Heart right ventricle (tissue), 16 donors: ENCODE measurements at regions not wholly inside any gene's neighbourhood (a gene's known extent, or its start where the extent isn't known, plus 50 kb on each side); places are given as distances from the start of the nearest gene placed in this dataset.

Experiments
- ATAC-seq, 8 donors: fragments of 200-7000 bp; cut with Tn5 transposase; one replicate each; pipeline ENCODE4 v1.9.1; 2020; ENCODE audit warnings: mild to moderate bottlenecking in 8 of 8, moderate library complexity in 8 of 8, moderate number of reproducible peaks in 1 of 8
- DNase-seq, 2 donors: peaks; one replicate each; pipeline ENCODE4 v3.0.0-alpha.2; 2020
- H3K27ac ChIP-seq, 10 donors: fragments of 200-600 bp; sonication (generic) in 2 of 10; one replicate each; pipeline versions ENCODE4 v1.5.0 to v1.8.0; 2020 to 2022; ENCODE audit warnings: mild to moderate bottlenecking in 3 of 10
- H3K27me3 ChIP-seq, 7 donors: fragments of 200-600 bp; one replicate each; pipeline ENCODE4 v1.8.0; 2021 to 2022; ENCODE audit warnings: mild to moderate bottlenecking in 2 of 7
- H3K36me3 ChIP-seq, 9 donors: fragments of 200-600 bp; sonication (generic) in 1 of 9; one replicate each; pipeline versions ENCODE4 v1.5.0 to v1.8.0; 2020 to 2022; ENCODE audit warnings: mild to moderate bottlenecking in 2 of 9
- H3K4me1 ChIP-seq, 9 donors: fragments of 200-600 bp; sonication (generic) in 1 of 9; one replicate each; pipeline versions ENCODE4 v1.5.0 to v1.8.0; 2020 to 2022; ENCODE audit warnings: mild to moderate bottlenecking in 4 of 9
- H3K4me3 ChIP-seq, 10 donors: fragments of 200-600 bp; sonication (generic) in 2 of 10; one replicate each; pipeline versions ENCODE4 v1.5.0 to v1.8.0; 2020 to 2022; ENCODE audit warnings: mild to moderate bottlenecking in 7 of 10, moderate library complexity in 2 of 10
- H3K9me3 ChIP-seq, 11 donors: fragments of 200-600 bp in 10 of 11; sonication (generic) in 2 of 11; one replicate each; pipeline versions ENCODE4 v1.5.0 to v1.8.0; 2013 to 2022; ENCODE audit warnings: mild to moderate bottlenecking in 2 of 11, control low read depth in 1 of 11, moderate library complexity in 1 of 11
- CTCF ChIP-seq, 9 donors: fragments of 200-600 bp; sonication (generic) in 2 of 9; IDR thresholded peaks; one replicate each; pipeline versions ENCODE4 v1.5.0 to v1.8.0; 2021 to 2022; ENCODE audit warnings: antibody characterized with exemption in 9 of 9, mild to moderate bottlenecking in 5 of 9, moderate library complexity in 1 of 9
- WGBS, 2 donors: extraction: QIAGEN DNeasy Blood & Tissue Kit; methylation state at CpG; one replicate each; pipeline ENCODE4 v1.1.7; 2013; ENCODE audit warnings: inconsistent platforms in 1 of 2; 5-methylcytosine and 5-hydroxymethylcytosine counted together
- intact Hi-C, 10 donors: fragments of 100-400 bp; cut with DNase I; formaldehyde crosslinking; loops; one replicate each; pipeline versions ENCODE4 v1.11.1 to v1.14.2; 2022
- donor health status: Arrhythmogenic right ventricular cardiomyopathy.
- donor health status: ischemic (EF 13 %, LVEDD 7.1; RV severe dilation, severe dysfunction).
- donor health status: healthy with polysubstance abuse.
- donor health status: DM: no; HTN: yes; CAD: no.
- donor health status: DM: no; HTN: no; CAD: no.
- donor health status: ischemic (EF 25% LVEDD 6.9; RV normal size, moderate dysfunction).
- donor health status: ischemic (EF 25% LVEDD 5.7; RV mildly dilated, moderate dysfunction).
- donor health status: healthy.
- donor health status: DM: yes; HTN: yes; CAD: no.
- donor health status: Ischemic cardiomyopathy.
- donor health status: ischemic (EF 35%, LVEDD 5.7; RV mildly dilated, moderate dysfunction).
- donor health status: nonischemic (EF 11% LVEDD 7.7; RV severe dilation, severe dysfunction).
- donor health status: DM: yes; HTN: yes; CAD: no.
- donor health status: PGD.
- donor health status: ischemic (EF 29% LVEDD 5.4; RV normal size, mild dysfunction).
- donor health status: nonischemic (EF 23%, LVEDD 6.1; RV moderate dilation, normal function).

- H3K27ac ChIP-seq, result no peak overlapping the region
- intact Hi-C loops, result no loop called here
- H3K36me3 ChIP-seq, result no peaks in the 10 kb centered on the region
- H3K4me1 ChIP-seq, result no peaks in the 10 kb centered on the region
- peaks cover 0 to 25% (median 5%) of the 10 kb centered on the region in 11 donors for H3K9me3 ChIP-seq
- ATAC-seq (no peak), DNase-seq (no peak)
- no peak for TF ChIP-seq CTCF (IDR thresholded peaks at IDR 0.05)
- WGBS, 2 donors, result 45 to 47% methylated on average over 4 of the region's 4 CpGs
- H3K4me3 ChIP-seq, result no peak overlapping the region
- H3K27me3 ChIP-seq, result no peaks in the 10 kb centered on the region
These were observed 120.0 kb upstream of the SCN7A start for GRCh38 chr2:166614029-166614428.

GRCh38 chr2:166613226-166613625 is 119.2 kb upstream of the SCN7A start:
- 94 to 95% methylated on average over 1 of the region's 1 CpG for WGBS, 2 donors
- intact Hi-C loops, result no loop called here
- Histone ChIP-seq H3K36me3 (no peaks in the 10 kb centered on the region), H3K4me1 (no peaks in the 10 kb centered on the region), H3K9me3 (peaks cover 0 to 25% (median 5%) of the 10 kb centered on the region in 11 donors), H3K4me3 (no peak overlapping the region), H3K27me3 (no peaks in the 10 kb centered on the region), H3K27ac (no peak overlapping the region)
- TF ChIP-seq CTCF (IDR thresholded peaks at IDR 0.05), result no peak
- ATAC-seq, result no peak
- no peak for DNase-seq

- Histone ChIP-seq H3K36me3 (no peaks in the 10 kb centered on the region), H3K4me3 (no peak overlapping the region), H3K27ac (no peak overlapping the region), H3K4me1 (no peaks in the 10 kb centered on the region), H3K9me3 (peaks cover 0 to 16% (median 5%) of the 10 kb centered on the region in 11 donors), H3K27me3 (no peaks in the 10 kb centered on the region)
- ATAC-seq (no peak), DNase-seq (no peak)
- intact Hi-C loops, result no loop called here
- TF ChIP-seq CTCF (IDR thresholded peaks at IDR 0.05), result no peak
- WGBS, 2 donors, result 94 to 97% methylated on average over 6 of the region's 6 CpGs
These were observed 118.2 kb upstream of the SCN7A start for GRCh38 chr2:166612214-166612613.

GRCh38 chr2:166610913-166611305 is 116.9 kb upstream of the SCN7A start:
- 76% methylated on average over 5 of the region's 5 CpGs for WGBS, 2 donors
- no peak for ATAC-seq
- Histone ChIP-seq H3K27ac (no peak overlapping the region), H3K27me3 (no peaks in the 10 kb centered on the region), H3K4me3 (peak overlapping the region in 3 of 10 donors; percentile 23 to 44 (median 24)), H3K36me3 (no peaks in the 10 kb centered on the region), H3K9me3 (peaks cover 0 to 4% (median 0%) of the 10 kb centered on the region in 11 donors), H3K4me1 (no peaks in the 10 kb centered on the region)
- intact Hi-C loops, result no loop called here
- TF ChIP-seq CTCF (IDR thresholded peaks at IDR 0.05), result no peak
- no peak for DNase-seq
